Chondrocyte (in vitro differentiated cells): ENCODE measurements at regions not wholly inside any gene's neighbourhood (a gene's known extent, or its start where the extent isn't known, plus 50 kb on each side); places are given as distances from the start of the nearest gene placed in this dataset.
"Not testable (repeated sequence)": the region's sequence is repeated elsewhere in the genome, so short reads cannot be mapped to it uniquely, and the experiment has no call there.

Experiments
- DNase-seq: peaks from one replicate; pipeline ENCODE4 v3.0.0; 2021; ENCODE audit warnings: mixed read lengths, low spot score
- H3K27ac Mint-ChIP-seq: one replicate; pipeline ENCODE4 v1.8.0; 2021; ENCODE audit warnings: mild to moderate bottlenecking, moderate library complexity, mixed read lengths; ENCODE audit not compliant: unreplicated experiment
- H3K27me3 Mint-ChIP-seq: 2 replicates; pipeline ENCODE4 v1.8.0; 2021; ENCODE audit warnings: low read depth, mixed read lengths
- H3K36me3 Mint-ChIP-seq: 2 replicates; pipeline ENCODE4 v1.8.0; 2021; ENCODE audit warnings: low read depth, mixed read lengths
- H3K4me1 Mint-ChIP-seq: 2 replicates; pipeline ENCODE4 v1.8.0; 2021; ENCODE audit warnings: low read depth, mild to moderate bottlenecking, mixed read lengths
- H3K4me3 Mint-ChIP-seq: one replicate; pipeline ENCODE4 v1.8.0; 2021; ENCODE audit warnings: mild to moderate bottlenecking, moderate library complexity, mixed read lengths; ENCODE audit not compliant: unreplicated experiment
- H3K9me3 Mint-ChIP-seq: 2 replicates; pipeline ENCODE4 v1.8.0; 2021; ENCODE audit warnings: low read depth, mixed read lengths
- CTCF ChIP-seq: fragments of 200-600 bp; sonication (generic); IDR thresholded peaks from 2 replicates; pipeline ENCODE4 v1.5.0; 2021; ENCODE audit warnings: antibody characterized with exemption, mild to moderate bottlenecking, moderate library complexity

- no peaks in the 10 kb centered on the region for H3K27me3 Mint-ChIP-seq
- no peak overlapping the region for H3K4me3 Mint-ChIP-seq
- no peaks in the 10 kb centered on the region for H3K36me3 Mint-ChIP-seq
- peak overlapping the region; percentile 3 for H3K27ac Mint-ChIP-seq
- no peak for DNase-seq
- no peaks in the 10 kb centered on the region for H3K9me3 Mint-ChIP-seq
- peaks cover 26% of the 10 kb centered on the region for H3K4me1 Mint-ChIP-seq
- no peak for TF ChIP-seq CTCF
Observed at GRCh38 chr4:78004270-78004669, 52.9 kb upstream of the FRAS1 start.

GRCh38 chr4:78005086-78005485 lies 52.0 kb upstream of the FRAS1 start:
- no peak for DNase-seq
- Mint-ChIP-seq H3K4me1 (peaks cover 26% of the 10 kb centered on the region), H3K27ac (no peak overlapping the region), H3K9me3 (no peaks in the 10 kb centered on the region), H3K36me3 (no peaks in the 10 kb centered on the region), H3K27me3 (no peaks in the 10 kb centered on the region), H3K4me3 (no peak overlapping the region)
- TF ChIP-seq CTCF = no peak

GRCh38 chr4:78007021-78007420 lies 50.1 kb upstream of the FRAS1 start:
- peaks cover 17% of the 10 kb centered on the region for H3K4me1 Mint-ChIP-seq
- not testable (repeated sequence) for H3K9me3 Mint-ChIP-seq, H3K4me3 Mint-ChIP-seq, H3K36me3 Mint-ChIP-seq, DNase-seq, H3K27ac Mint-ChIP-seq, H3K27me3 Mint-ChIP-seq
